ENCODE measurements at regions not wholly inside any gene's neighbourhood (a gene's known extent, or its start where the extent isn't known, plus 50 kb on each side); places are given as distances from the start of the nearest gene placed in this dataset.

GRCh38 chr10:16016688-16017087 lies 156.4 kb upstream of the MINDY3 start:
- TF ChIP-seq GATA3 (IDR thresholded peaks at IDR 0.05; ENCODE audit: low read depth, low read length) (no peak), GATA2 (IDR thresholded peaks at IDR 0.05; ENCODE audit: low read depth, low read length) (no peak)
